ENCODE measurements at regions not wholly inside any gene's neighbourhood (a gene's known extent, or its start where the extent isn't known, plus 50 kb on each side); places are given as distances from the start of the nearest gene placed in this dataset.

GRCh38 chr9:107699231-107699630 is 209.7 kb upstream of the KLF4 start:
- no peak for DNase-seq

- no peak for DNase-seq
Observed at GRCh38 chr9:107698779-107699178, 209.2 kb upstream of the KLF4 start.

GRCh38 chr9:107696302-107696701 is 206.7 kb upstream of the KLF4 start:
- no peak for DNase-seq

DNA sequence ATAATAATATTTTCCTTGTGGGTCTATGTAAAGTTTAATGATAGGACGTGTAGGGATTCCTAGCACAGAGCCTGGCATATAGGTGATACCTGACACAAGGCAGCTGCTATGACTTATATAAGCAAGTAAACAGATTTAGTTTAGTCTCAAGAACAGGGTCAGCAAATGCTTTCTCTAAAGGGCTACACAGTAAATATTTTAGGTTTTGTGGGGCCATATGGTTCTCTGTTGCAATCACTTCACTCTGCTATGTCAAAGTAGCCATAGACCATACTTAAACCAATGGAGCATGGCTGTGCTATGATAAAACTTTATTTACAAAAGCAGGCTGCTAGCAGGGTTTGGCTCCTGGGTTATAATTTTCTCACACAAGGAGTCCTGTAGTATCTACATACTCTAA is 204.8 kb upstream of the KLF4 start:
- no peak for DNase-seq

- no peak for DNase-seq
Observed at GRCh38 chr9:107693625-107694326, 204.2 kb upstream of the KLF4 start.

DNA sequence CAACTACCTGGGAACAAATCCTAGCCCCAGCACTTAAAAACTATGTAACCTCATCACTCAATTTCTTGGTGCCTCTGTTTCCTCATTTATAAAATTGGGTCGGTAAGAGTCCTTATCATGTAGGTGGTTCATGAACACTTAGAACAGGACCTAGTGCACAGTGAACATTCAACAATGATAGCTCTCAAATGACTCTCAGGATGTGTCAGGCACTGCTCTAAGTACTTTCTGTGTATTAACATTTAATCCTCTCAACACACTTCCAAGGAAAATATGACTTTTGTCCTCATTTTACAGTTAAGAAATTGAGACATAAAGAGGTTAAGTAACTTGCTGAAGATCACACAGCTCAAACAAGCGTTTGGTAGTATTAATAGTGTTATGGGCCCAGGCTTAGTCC is 202.1 kb upstream of the KLF4 start:
- DNase-seq, result no peak

- no peak for DNase-seq
Observed at GRCh38 chr9:107690021-107690420, 200.5 kb upstream of the KLF4 start.

GRCh38 chr9:107688728-107689127 is 199.2 kb upstream of the KLF4 start:
- DNase-seq, result no peak

GRCh38 chr9:107685901-107686300 is 196.3 kb upstream of the KLF4 start:
- no peak for DNase-seq

DNA sequence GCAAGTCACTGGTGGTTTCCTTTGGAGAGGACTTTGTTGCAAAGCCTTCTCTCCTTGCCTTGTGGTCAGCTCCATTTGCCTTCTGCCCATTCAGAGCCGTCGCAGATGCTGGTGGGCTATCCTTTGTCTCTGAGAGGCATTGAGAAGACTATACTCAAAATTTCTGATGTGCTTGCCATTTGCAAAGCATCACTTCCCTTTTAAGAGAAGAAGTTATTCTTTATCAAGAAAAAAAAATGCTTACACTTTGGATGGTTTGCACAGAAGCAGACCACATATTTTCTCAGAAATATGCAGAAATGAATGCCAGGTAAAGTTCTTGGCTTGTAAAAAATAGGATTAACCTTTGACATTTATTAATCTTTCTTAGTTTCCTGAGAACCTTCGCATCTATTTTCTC is 195.8 kb upstream of the KLF4 start:
- DNase-seq, result no peak

DNA sequence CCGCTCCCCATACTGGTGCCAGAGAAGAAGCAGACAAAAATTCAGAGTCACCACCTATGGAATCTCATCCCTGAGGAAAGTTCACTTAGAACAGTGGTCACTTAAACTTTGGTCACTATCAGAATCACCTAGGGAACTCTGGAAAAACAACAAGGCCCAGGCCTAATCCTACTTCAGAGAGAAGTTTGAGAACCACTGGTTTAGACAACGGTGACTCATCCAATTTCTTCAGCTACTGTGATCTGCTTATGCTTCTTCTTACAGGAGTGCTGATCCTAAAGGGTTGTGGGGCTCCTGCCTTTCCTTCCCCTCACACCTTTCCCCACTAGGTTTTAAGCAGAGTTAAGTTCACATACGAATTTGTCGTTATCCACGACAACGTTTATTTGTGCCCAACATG is 194.7 kb upstream of the KLF4 start:
- no peak for DNase-seq

GRCh38 chr9:107683566-107683965 is 194.0 kb upstream of the KLF4 start:
- peak; percentile 3 for DNase-seq

GRCh38 chr9:107681988-107682387 is 192.4 kb upstream of the KLF4 start:
- DNase-seq, result no peak

- no peak for DNase-seq
Observed at GRCh38 chr9:107675351-107676259, 186.0 kb upstream of the KLF4 start.

DNA sequence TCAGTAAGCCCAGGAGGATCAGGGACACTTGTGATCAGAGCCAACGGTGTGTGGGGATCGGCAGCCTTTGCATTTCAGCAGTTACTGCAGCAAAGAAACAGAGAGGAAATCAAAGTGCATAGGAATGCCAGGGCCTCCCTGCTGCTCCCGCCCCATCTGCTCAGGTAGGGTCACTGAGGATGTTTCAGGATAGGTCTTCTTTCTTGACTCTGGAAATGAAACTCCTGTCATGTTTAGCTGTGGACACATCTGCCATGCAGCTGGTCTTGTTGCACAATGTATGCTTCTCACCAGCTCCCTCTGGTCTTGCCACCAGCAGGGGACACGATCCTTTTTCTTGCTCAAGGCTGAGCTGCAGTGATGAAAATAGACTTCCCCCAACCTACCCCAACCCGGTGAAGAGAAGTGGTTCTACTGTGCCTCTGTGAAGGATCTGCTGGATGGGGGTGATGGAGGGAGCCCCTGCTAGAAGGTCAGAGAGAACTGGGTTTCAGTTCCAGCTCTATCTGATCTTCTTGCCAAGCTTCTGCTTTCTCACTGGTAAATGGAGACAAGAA is 185.2 kb upstream of the KLF4 start:
- DNase-seq, result no peak

DNA sequence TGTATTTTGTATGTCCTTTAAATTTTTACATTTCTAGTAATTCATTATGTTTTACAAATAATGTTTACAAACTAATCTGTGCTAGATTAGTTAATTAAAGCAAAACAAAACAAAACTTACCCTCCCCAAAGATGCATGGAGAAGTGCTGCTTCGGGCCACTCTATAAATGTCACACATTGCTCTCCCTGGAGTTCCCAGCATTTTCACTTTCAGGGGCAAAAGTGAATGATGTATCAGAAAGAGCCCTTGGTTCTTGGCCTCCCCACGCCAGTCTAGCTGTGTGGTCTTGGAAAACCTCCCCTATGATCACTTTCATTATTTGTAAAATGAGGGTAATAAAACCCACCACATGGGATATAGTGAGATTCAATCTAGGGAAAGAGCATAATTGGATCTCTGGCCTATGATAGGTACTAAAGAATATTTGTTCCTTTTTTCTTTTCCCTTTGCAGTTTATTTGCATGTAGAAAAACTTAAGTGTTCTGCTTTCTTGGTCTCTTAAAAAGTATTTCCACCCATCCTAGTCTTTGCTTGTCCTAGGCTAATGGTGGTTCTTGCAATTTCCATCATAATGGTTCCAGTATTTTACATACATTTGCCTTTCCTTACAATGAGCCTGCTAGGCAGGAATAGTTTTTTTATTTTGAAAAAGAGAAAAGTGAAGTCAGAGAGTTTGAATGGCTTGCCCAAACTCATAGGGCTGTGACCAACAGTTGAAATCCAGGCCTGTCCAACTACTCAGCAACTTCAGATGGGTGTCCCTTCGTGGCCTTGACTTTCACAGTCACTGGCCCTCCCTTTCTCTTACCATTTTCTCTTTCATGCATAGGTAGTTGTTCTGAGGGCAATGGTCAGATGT is 184.5 kb upstream of the KLF4 start:
- no peak for DNase-seq

DNA sequence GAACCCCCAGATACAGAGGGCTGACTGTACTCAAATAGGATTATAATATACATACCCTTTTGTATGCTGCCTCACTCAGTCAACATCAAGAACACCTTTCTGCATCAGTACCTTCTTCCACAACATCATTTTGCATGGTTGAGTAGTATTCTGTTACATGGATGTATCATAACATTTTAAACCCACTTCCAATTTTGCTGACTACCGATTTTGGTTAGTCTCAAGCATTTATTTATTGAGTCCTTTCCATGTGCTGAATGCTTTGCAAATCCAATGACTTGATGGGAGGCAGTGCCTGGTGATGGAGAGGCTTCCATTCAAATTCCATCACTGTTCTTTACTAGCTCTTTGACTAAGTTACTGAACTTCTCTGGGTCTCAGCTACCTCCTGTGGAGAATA is 182.0 kb upstream of the KLF4 start:
- DNase-seq, result no peak

- DNase-seq, result no peak
Observed at GRCh38 chr9:107669422-107669821, 179.9 kb upstream of the KLF4 start.

- peak; percentile 57 for DNase-seq
Observed at GRCh38 chr9:107667231-107668070, 177.9 kb upstream of the KLF4 start.

DNA sequence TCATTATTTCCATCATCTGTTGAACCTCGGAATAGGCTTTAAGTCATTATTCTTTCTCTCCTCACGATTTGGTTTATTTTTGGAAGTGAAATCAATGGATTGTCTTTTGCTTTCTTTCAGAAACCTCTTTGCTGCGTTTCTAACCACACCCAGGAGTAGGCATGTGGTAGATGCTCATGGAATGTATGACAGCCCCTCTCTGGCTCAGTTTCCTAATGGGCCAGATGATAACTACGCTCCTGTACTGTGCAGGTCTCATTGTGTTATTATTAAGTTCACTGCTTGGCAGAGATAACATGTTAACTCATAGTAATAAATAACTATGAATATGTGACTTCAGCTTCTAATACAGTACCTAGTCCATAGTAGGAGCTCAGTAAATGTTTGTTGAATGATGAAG is 175.5 kb upstream of the KLF4 start:
- DNase-seq, result no peak

DNA sequence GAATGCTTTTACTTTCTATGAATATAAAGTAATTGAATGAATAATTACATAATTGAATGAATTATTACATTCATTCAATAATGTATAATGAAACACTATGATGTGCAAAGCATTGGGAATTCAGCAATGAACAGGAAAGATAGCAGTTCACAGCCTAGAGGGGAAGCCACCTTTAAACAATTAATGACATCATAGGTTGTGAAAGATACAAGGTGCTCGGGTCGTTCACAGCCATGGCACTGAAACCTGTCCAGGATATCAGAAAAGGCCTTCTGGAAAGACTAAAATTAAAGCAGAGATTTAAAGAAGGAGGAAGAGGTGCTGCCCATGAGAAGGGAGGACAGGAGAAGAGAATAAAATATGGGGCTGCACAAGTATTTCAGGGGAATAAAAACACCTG is 171.4 kb upstream of the KLF4 start:
- no peak for DNase-seq

DNA sequence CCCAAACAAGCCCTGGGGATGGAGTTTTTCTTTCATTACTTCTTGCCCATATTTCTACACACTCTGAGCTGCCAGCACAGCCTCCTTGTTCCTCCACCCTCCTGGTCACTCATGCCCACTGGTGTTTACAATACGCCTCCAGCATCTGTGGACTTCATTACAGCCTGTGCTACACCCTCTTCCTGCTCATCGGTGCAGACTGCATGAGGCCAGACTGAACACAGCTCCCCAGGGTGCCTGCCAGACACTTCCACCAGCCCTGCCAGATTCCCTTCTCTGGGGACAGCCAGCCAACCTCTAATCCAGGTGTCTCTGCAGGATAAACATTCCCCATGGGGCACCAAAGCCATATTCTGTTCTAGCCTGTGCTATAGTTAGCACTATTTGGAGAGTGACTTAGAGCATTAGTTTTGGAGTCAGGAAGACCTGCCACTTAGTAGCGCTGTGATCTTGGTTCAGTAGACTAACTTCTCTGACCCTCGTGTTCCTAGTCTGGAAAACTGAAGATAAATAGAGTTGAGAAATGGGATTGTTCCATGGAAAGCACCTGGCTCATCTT is 163.8 kb upstream of the KLF4 start:
- DNase-seq, result no peak

Measured in dermis blood vessel endothelial cell (primary cell).